HCT116 (cell line): ENCODE measurements at regions not wholly inside any gene's neighbourhood (a gene's known extent, or its start where the extent isn't known, plus 50 kb on each side); places are given as distances from the start of the nearest gene placed in this dataset.

ENCODE experiments used
- ATAC-seq: fragments of 200-7000 bp; cut with Tn5 transposase; 2 replicates; pipeline ENCODE4 v1.9.1; 2020; ENCODE audit warnings: mild to moderate bottlenecking, moderate library complexity
- BruUV-seq: library from RNA; stranded (reverse); fragments of 400-500 nt; replicated peaks from 2 replicates; lab custom pipeline; 2021; lab: Mats Ljungman, UMichigan
- CTCF ChIA-PET: fragments of 300-600 bp; sonication (Branson Sonifier 250); formaldehyde crosslinking; loops from one replicate; lab custom pipeline; 2021; ENCODE audit warnings: antibody characterized with exemption; lab: Charles Lee
- POLR2A ChIA-PET: fragments of 300-600, 350-600 bp; sonication (Branson Sonifier 250); formaldehyde crosslinking; loops from one replicate; lab custom pipeline; 2021; ENCODE audit warnings: antibody characterized with exemption; lab: Charles Lee
- RAD21 ChIA-PET, 2 experiments: fragments of 300-600 bp; sonication (Branson Sonifier 250); formaldehyde crosslinking; loops; one replicate each; lab custom pipeline; 2023; ENCODE audit warnings: low total read pairs in 2 of 2; ENCODE audit not compliant: uncharacterized antibody in 2 of 2, unreplicated experiment in 2 of 2, low non-redundant PET in 1 of 2; lab: Charles Lee
- DNase-seq: peaks from one replicate; pipeline ENCODE4 v3.0.0-alpha.2; 2010; ENCODE audit warnings: low read depth, low spot score
- H2AFZ ChIP-seq: fragments of 200-600 bp; shearing (Covaris generic), sonication (generic); 2 replicates; pipeline ENCODE4 v1.6.1; 2017; ENCODE audit warnings: low read depth, mixed run types, mixed read lengths, antibody characterized with exemption, low read length; ENCODE audit not compliant: poor library complexity, severe bottlenecking
- H3K27ac ChIP-seq: 2 replicates; pipeline ENCODE4 v1.5.1; 2012; ENCODE audit warnings: low read depth, low read length
- H3K27me3 ChIP-seq: fragments of 200-600 bp; sonication (generic); 2 replicates; pipeline ENCODE4 v1.6.1; 2016; ENCODE audit warnings: mixed run types, low read length, mixed read lengths; ENCODE audit not compliant: insufficient read depth
- H3K36me3 ChIP-seq, 2 experiments: fragments of 200-500 bp in 1 of 2; fragments of 200-600 bp in 1 of 2; sonication (Bioruptor generic) in 1 of 2; sonication (generic) in 1 of 2; 2 replicates each; pipeline versions ENCODE4 v1.5.1 to v1.6.1; 2014 to 2016; ENCODE audit warnings: low read length in 2 of 2, inconsistent platforms in 1 of 2, mixed read lengths in 1 of 2, mixed run types in 1 of 2; ENCODE audit not compliant: insufficient read depth in 2 of 2, control insufficient read depth in 1 of 2
- H3K4me1 ChIP-seq, 2 experiments: fragments of 200-600 bp in 1 of 2; sonication (generic) in 1 of 2; 2 replicates each; pipeline versions ENCODE4 v1.5.1 to v1.6.1; 2012 to 2017; ENCODE audit warnings: low read length in 2 of 2, inconsistent platforms in 1 of 2, mild to moderate bottlenecking in 1 of 2, mixed read lengths in 1 of 2, mixed run types in 1 of 2, moderate library complexity in 1 of 2; ENCODE audit not compliant: insufficient read depth in 2 of 2, control insufficient read depth in 1 of 2
- H3K4me2 ChIP-seq: fragments of 200-600 bp; sonication (generic); 2 replicates; pipeline ENCODE4 v1.6.1; 2017; ENCODE audit warnings: mixed run types, low read length, mixed read lengths
- H3K4me3 ChIP-seq, 2 experiments: fragments of 200-600 bp in 1 of 2; sonication (generic) in 1 of 2; replicated peaks in 1 of 2; 2 replicates each; pipeline ENCODE4 v1.5.1; 2011 to 2016; ENCODE audit warnings: low read length in 2 of 2, control low read depth in 1 of 2, low read depth in 1 of 2, mild to moderate bottlenecking in 1 of 2, mixed read lengths in 1 of 2, mixed run types in 1 of 2
- H3K79me2 ChIP-seq: fragments of 200-600 bp; sonication (generic); 2 replicates; pipeline ENCODE4 v1.6.1; 2017; ENCODE audit warnings: mild to moderate bottlenecking, mixed run types, low read length, moderate library complexity, mixed read lengths; ENCODE audit not compliant: insufficient read depth
- H3K9ac ChIP-seq: fragments of 200-600 bp; sonication (generic); 2 replicates; pipeline ENCODE4 v1.6.1; 2016; ENCODE audit warnings: low read length, mixed read lengths
- H3K9me2 ChIP-seq: fragments of 200-600 bp; sonication (generic), shearing (Covaris generic); 2 replicates; pipeline ENCODE4 v1.6.1; 2017; ENCODE audit warnings: mixed run types, mild to moderate bottlenecking, moderate library complexity; ENCODE audit not compliant: insufficient read depth
- H3K9me3 ChIP-seq, 2 experiments: fragments of 200-500 bp in 1 of 2; fragments of 200-600 bp in 1 of 2; sonication (Bioruptor generic) in 1 of 2; sonication (generic) in 1 of 2; 2 replicates each; pipeline ENCODE4 v1.6.1; 2014 to 2017; ENCODE audit warnings: low read length in 2 of 2, mixed read lengths in 2 of 2, inconsistent platforms in 1 of 2, low read depth in 1 of 2, mild to moderate bottlenecking in 1 of 2, mixed run types in 1 of 2, moderate library complexity in 1 of 2; ENCODE audit not compliant: control insufficient read depth in 1 of 2, insufficient read depth in 1 of 2
- H4K20me1 ChIP-seq: fragments of 200-600 bp; sonication (generic), shearing (Covaris generic); 2 replicates; pipeline ENCODE4 v1.6.1; 2017; ENCODE audit warnings: mixed run types, mild to moderate bottlenecking, moderate library complexity; ENCODE audit not compliant: insufficient read depth
- ATF3 ChIP-seq: IDR thresholded peaks from 2 replicates; pipeline ENCODE4 v1.6.1; 2012
- CEBPB ChIP-seq: IDR thresholded peaks from 2 replicates; pipeline ENCODE4 v1.6.1; 2012; ENCODE audit warnings: low read depth
- ELF1 ChIP-seq: IDR thresholded peaks from 2 replicates; pipeline ENCODE4 v1.6.1; 2012; ENCODE audit warnings: low read depth, borderline replicate concordance
- EZH2 ChIP-seq: fragments of 200-600 bp; sonication (generic); IDR thresholded peaks from 2 replicates; pipeline ENCODE4 v1.6.1; 2017; ENCODE audit warnings: antibody characterized with exemption, mixed run types
- EZH2phosphoT487 ChIP-seq: fragments of 200-600 bp; IDR thresholded peaks from 2 replicates; pipeline ENCODE4 v1.6.1; 2018; ENCODE audit warnings: antibody characterized with exemption, borderline replicate concordance
- FOSL1 ChIP-seq: IDR thresholded peaks from 2 replicates; pipeline ENCODE4 v1.6.1; 2012; ENCODE audit warnings: low read depth
- JUND ChIP-seq: IDR thresholded peaks from 2 replicates; pipeline ENCODE4 v1.6.1; 2012
- POLR2A ChIP-seq: IDR thresholded peaks from 2 replicates; pipeline ENCODE4 v1.7.0; 2011; ENCODE audit warnings: borderline replicate concordance; ENCODE audit not compliant: insufficient read depth, insufficient read length; ENCODE audit errors: extremely low read depth
- POLR2AphosphoS5 ChIP-seq: IDR thresholded peaks from 2 replicates; pipeline ENCODE4 v1.6.1; 2011; ENCODE audit warnings: mild to moderate bottlenecking, low read depth, low read length, moderate library complexity
- RAD21 ChIP-seq: IDR thresholded peaks from 2 replicates; pipeline ENCODE4 v1.6.1; 2012; ENCODE audit warnings: low read depth, mild to moderate bottlenecking
- SIN3A ChIP-seq: IDR thresholded peaks from 2 replicates; pipeline ENCODE4 v1.6.1; 2012; ENCODE audit warnings: low read depth
- SP1 ChIP-seq: IDR thresholded peaks from 2 replicates; pipeline ENCODE4 v1.6.1; 2012; ENCODE audit warnings: low read depth
- SRF ChIP-seq: IDR thresholded peaks from 2 replicates; pipeline ENCODE4 v1.6.1; 2012; ENCODE audit warnings: low read depth
- TCF7L2 ChIP-seq: IDR thresholded peaks from 2 replicates; pipeline ENCODE4 v1.7.0; 2011; ENCODE audit warnings: borderline replicate concordance, inconsistent platforms; ENCODE audit not compliant: insufficient read depth, insufficient read length; ENCODE audit errors: extremely low read depth
- ZBTB33 ChIP-seq: IDR thresholded peaks from 2 replicates; pipeline ENCODE4 v1.6.1; 2011; ENCODE audit warnings: mild to moderate bottlenecking, low read length, moderate library complexity; ENCODE audit not compliant: insufficient replicate concordance; ENCODE audit errors: extremely low read depth
- intact Hi-C: fragments of 100-400 bp; cut with micrococcal nuclease; formaldehyde crosslinking; loops from 2 replicates; pipeline ENCODE4 v1.10.0; 2022
- TF ChIP-seq, protein P1 (sequence below): IDR thresholded peaks from 2 replicates; pipeline ENCODE4 v1.6.1; 2012

DNA sequence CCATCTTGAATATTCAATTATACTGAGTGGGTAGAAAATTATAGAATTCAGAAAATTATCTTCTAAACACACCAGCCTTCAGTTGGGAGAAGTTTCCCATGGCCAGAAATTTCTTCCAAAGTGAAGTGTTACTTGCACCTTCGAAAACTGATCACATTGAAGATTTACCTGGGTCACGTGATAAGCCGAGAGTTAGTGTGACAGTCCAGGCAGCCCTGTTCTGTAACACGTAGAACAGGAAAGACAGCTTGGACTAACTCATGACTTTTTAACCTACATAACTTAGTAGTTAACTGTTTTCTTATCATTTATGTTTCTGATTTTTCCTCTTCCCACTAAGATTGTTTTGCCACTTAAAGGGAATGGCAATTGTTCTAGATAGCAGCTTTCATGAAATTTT, 118.3 kb upstream of the MTHFD1L start:
- ChIA-PET CTCF (no interaction called here), POLR2A (no interaction called here)
- no peaks in the 10 kb centered on the region for H3K36me3 ChIP-seq
- no peak overlapping the region for H2AFZ ChIP-seq
- no peak overlapping the region for H3K9ac ChIP-seq
- no peak overlapping the region for H3K27ac ChIP-seq
- no peak overlapping the region for H3K4me3 ChIP-seq
- H3K27me3 ChIP-seq: no peaks in the 10 kb centered on the region
- ATAC-seq: no peak
- no peaks in the 10 kb centered on the region for H4K20me1 ChIP-seq
- BruUV-seq: no TSS peak
- no peaks in the 10 kb centered on the region; a peak in 2 of 4 replicates for H3K4me1 ChIP-seq
- TF ChIP-seq CEBPB (no peak), SIN3A (no peak), ZBTB33 (no peak), ELF1 (no peak), RAD21 (no peak), ATF3 (no peak), EZH2phosphoT487 (no peak), FOSL1 (no peak), POLR2AphosphoS5 (no peak), TCF7L2 (no peak), SP1 (no peak), POLR2A (no peak), JUND (no peak), EZH2 (no peak), SRF (no peak)
- TF ChIP-seq, protein P1, sequence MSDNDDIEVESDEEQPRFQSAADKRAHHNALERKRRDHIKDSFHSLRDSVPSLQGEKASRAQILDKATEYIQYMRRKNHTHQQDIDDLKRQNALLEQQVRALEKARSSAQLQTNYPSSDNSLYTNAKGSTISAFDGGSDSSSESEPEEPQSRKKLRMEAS: no peak
- TF ChIP-seq, all 23 proteins: peak for 0
- RAD21 ChIA-PET: no interaction called here
- no peak for DNase-seq
- no peaks in the 10 kb centered on the region for H3K79me2 ChIP-seq
- no peaks in the 10 kb centered on the region for H3K9me3 ChIP-seq
- intact Hi-C loops: no loop called here
- H3K4me2 ChIP-seq: no peak overlapping the region
- no peaks in the 10 kb centered on the region for H3K9me2 ChIP-seq
